ACC112 (cell line): ENCODE measurements at regions not wholly inside any gene's neighbourhood (a gene's known extent, or its start where the extent isn't known, plus 50 kb on each side); places are given as distances from the start of the nearest gene placed in this dataset.

Experiments used
- H2AFZ ChIP-seq: fragments of 200-600 bp; sonication (generic); one replicate; pipeline ENCODE4 v1.6.0; 2017; ENCODE audit warnings: antibody characterized with exemption, low read length; ENCODE audit not compliant: unreplicated experiment
- H3K27ac ChIP-seq: fragments of 200-600 bp; sonication (generic); 2 replicates; pipeline ENCODE4 v1.5.1; 2014; ENCODE audit warnings: low read depth, mild to moderate bottlenecking, antibody characterized with exemption, low read length, moderate library complexity
- H3K27me3 ChIP-seq: fragments of 200-600 bp; sonication (generic); 2 replicates; pipeline ENCODE4 v1.6.1; 2014; ENCODE audit warnings: mild to moderate bottlenecking, antibody characterized with exemption, low read length, moderate library complexity, mixed read lengths; ENCODE audit not compliant: insufficient read depth
- H3K36me3 ChIP-seq: fragments of 200-600 bp; sonication (generic); 2 replicates; pipeline ENCODE4 v1.6.1; 2016; ENCODE audit warnings: mild to moderate bottlenecking, antibody characterized with exemption, low read length, moderate library complexity, mixed read lengths; ENCODE audit not compliant: insufficient read depth
- H3K4me1 ChIP-seq: fragments of 200-600 bp; sonication (generic); one replicate; pipeline ENCODE4 v1.6.1; 2016; ENCODE audit warnings: low read length, mixed read lengths; ENCODE audit not compliant: insufficient read depth, unreplicated experiment, control insufficient read depth
- H3K4me3 ChIP-seq: fragments of 200-600 bp; sonication (generic); 2 replicates; pipeline ENCODE4 v1.5.1; 2014; ENCODE audit warnings: mild to moderate bottlenecking, low read depth, low read length
- H3K79me2 ChIP-seq: fragments of 200-600 bp; sonication (generic); one replicate; pipeline ENCODE4 v1.6.0; 2016; ENCODE audit warnings: low read length; ENCODE audit not compliant: control insufficient read depth, unreplicated experiment, insufficient read depth

- H3K27ac ChIP-seq = no peak overlapping the region
- no peaks in the 10 kb centered on the region for H3K79me2 ChIP-seq
- H3K4me3 ChIP-seq = no peak overlapping the region
- no peaks in the 10 kb centered on the region for H3K27me3 ChIP-seq
- H3K4me1 ChIP-seq = peaks cover 3% of the 10 kb centered on the region
- no peak overlapping the region for H2AFZ ChIP-seq
- no peaks in the 10 kb centered on the region for H3K36me3 ChIP-seq
Observed at GRCh38 chr18:22355598-22355997, 62.1 kb downstream of the CTAGE1 start.

GRCh38 chr18:22355069-22355468 lies 62.6 kb downstream of the CTAGE1 start:
- Histone ChIP-seq H3K36me3 (no peaks in the 10 kb centered on the region), H3K79me2 (no peaks in the 10 kb centered on the region), H3K4me3 (no peak overlapping the region), H2AFZ (no peak overlapping the region), H3K4me1 (peaks cover under 1% of the 10 kb centered on the region), H3K27me3 (no peaks in the 10 kb centered on the region), H3K27ac (no peak overlapping the region)

GRCh38 chr18:22349966-22350365 lies 67.7 kb downstream of the CTAGE1 start:
- H3K36me3 ChIP-seq = no peaks in the 10 kb centered on the region
- H3K4me1 ChIP-seq = peaks cover 36% of the 10 kb centered on the region
- no peak overlapping the region for H3K27ac ChIP-seq
- H3K4me3 ChIP-seq = no peak overlapping the region
- no peak overlapping the region for H2AFZ ChIP-seq
- H3K79me2 ChIP-seq = no peaks in the 10 kb centered on the region
- no peaks in the 10 kb centered on the region for H3K27me3 ChIP-seq

- peak overlapping the region; percentile 85 for H3K4me3 ChIP-seq
- H3K79me2 ChIP-seq = no peaks in the 10 kb centered on the region
- peak overlapping the region; percentile 87 for H2AFZ ChIP-seq
- H3K27me3 ChIP-seq = no peaks in the 10 kb centered on the region
- H3K27ac ChIP-seq = peak overlapping the region; percentile 95; the same call in 1 of the 2 replicates
- H3K36me3 ChIP-seq = no peaks in the 10 kb centered on the region
- peaks cover 38% of the 10 kb centered on the region for H3K4me1 ChIP-seq
Observed at GRCh38 chr18:22349317-22349898, 68.3 kb downstream of the CTAGE1 start.

- H3K27ac ChIP-seq = peak overlapping the region; percentile 95
- peak overlapping the region; percentile 87 for H2AFZ ChIP-seq
- no peaks in the 10 kb centered on the region for H3K36me3 ChIP-seq
- no peaks in the 10 kb centered on the region for H3K27me3 ChIP-seq
- peak overlapping the region; percentile 85 for H3K4me3 ChIP-seq
- peaks cover 38% of the 10 kb centered on the region for H3K4me1 ChIP-seq
- H3K79me2 ChIP-seq = no peaks in the 10 kb centered on the region
Observed at GRCh38 chr18:22348521-22349316, 69.0 kb downstream of the CTAGE1 start.

GRCh38 chr18:22347606-22348511 lies 69.9 kb downstream of the CTAGE1 start:
- H3K4me3 ChIP-seq = peak overlapping the region; percentile 85
- H3K4me1 ChIP-seq = peaks cover 41% of the 10 kb centered on the region
- H2AFZ ChIP-seq = peak overlapping the region; percentile 87
- no peaks in the 10 kb centered on the region for H3K36me3 ChIP-seq
- no peaks in the 10 kb centered on the region for H3K79me2 ChIP-seq
- H3K27me3 ChIP-seq = no peaks in the 10 kb centered on the region
- H3K27ac ChIP-seq = peak overlapping the region; percentile 95

- H3K4me1 ChIP-seq = peaks cover 45% of the 10 kb centered on the region
- no peaks in the 10 kb centered on the region for H3K79me2 ChIP-seq
- peak overlapping the region; percentile 95 for H3K27ac ChIP-seq
- no peaks in the 10 kb centered on the region for H3K27me3 ChIP-seq
- no peaks in the 10 kb centered on the region for H3K36me3 ChIP-seq
- H2AFZ ChIP-seq = peak overlapping the region; percentile 16
- peak overlapping the region; percentile 85 for H3K4me3 ChIP-seq
Observed at GRCh38 chr18:22346953-22347605, 70.6 kb downstream of the CTAGE1 start.

- Histone ChIP-seq H3K4me1 (peaks cover 45% of the 10 kb centered on the region), H3K79me2 (no peaks in the 10 kb centered on the region), H3K27me3 (no peaks in the 10 kb centered on the region), H3K27ac (peak overlapping the region; percentile 95), H3K36me3 (no peaks in the 10 kb centered on the region), H2AFZ (peak overlapping the region; percentile 16), H3K4me3 (peak overlapping the region; percentile 85)
Observed at GRCh38 chr18:22346401-22346952, 71.2 kb downstream of the CTAGE1 start.

- H3K79me2 ChIP-seq = no peaks in the 10 kb centered on the region
- H3K4me1 ChIP-seq = peaks cover 45% of the 10 kb centered on the region
- no peak overlapping the region for H2AFZ ChIP-seq
- no peaks in the 10 kb centered on the region for H3K36me3 ChIP-seq
- H3K4me3 ChIP-seq = peak overlapping the region; percentile 85; the same call in 1 of the 2 replicates
- no peaks in the 10 kb centered on the region for H3K27me3 ChIP-seq
- peak overlapping the region; percentile 95 for H3K27ac ChIP-seq
Observed at GRCh38 chr18:22345718-22346117, 72.0 kb downstream of the CTAGE1 start.
